HCT116 (cell line): ENCODE measurements at regions not wholly inside any gene's neighbourhood (a gene's known extent, or its start where the extent isn't known, plus 50 kb on each side); places are given as distances from the start of the nearest gene placed in this dataset.

ENCODE experiments used
- ATAC-seq: fragments of 200-7000 bp; cut with Tn5 transposase; 2 replicates; pipeline ENCODE4 v1.9.1; 2020; ENCODE audit warnings: mild to moderate bottlenecking, moderate library complexity
- BruUV-seq: library from RNA; stranded (reverse); fragments of 400-500 nt; replicated peaks from 2 replicates; lab custom pipeline; 2021; lab: Mats Ljungman, UMichigan
- CTCF ChIA-PET: fragments of 300-600 bp; sonication (Branson Sonifier 250); formaldehyde crosslinking; loops from one replicate; lab custom pipeline; 2021; ENCODE audit warnings: antibody characterized with exemption; lab: Charles Lee
- POLR2A ChIA-PET: fragments of 300-600, 350-600 bp; sonication (Branson Sonifier 250); formaldehyde crosslinking; loops from one replicate; lab custom pipeline; 2021; ENCODE audit warnings: antibody characterized with exemption; lab: Charles Lee
- RAD21 ChIA-PET, 2 experiments: fragments of 300-600 bp; sonication (Branson Sonifier 250); formaldehyde crosslinking; loops; one replicate each; lab custom pipeline; 2023; ENCODE audit warnings: low total read pairs in 2 of 2; ENCODE audit not compliant: uncharacterized antibody in 2 of 2, unreplicated experiment in 2 of 2, low non-redundant PET in 1 of 2; lab: Charles Lee
- DNase-seq: peaks from one replicate; pipeline ENCODE4 v3.0.0-alpha.2; 2010; ENCODE audit warnings: low read depth, low spot score
- H2AFZ ChIP-seq: fragments of 200-600 bp; shearing (Covaris generic), sonication (generic); 2 replicates; pipeline ENCODE4 v1.6.1; 2017; ENCODE audit warnings: low read depth, mixed run types, mixed read lengths, antibody characterized with exemption, low read length; ENCODE audit not compliant: poor library complexity, severe bottlenecking
- H3K27ac ChIP-seq: 2 replicates; pipeline ENCODE4 v1.5.1; 2012; ENCODE audit warnings: low read depth, low read length
- H3K27me3 ChIP-seq: fragments of 200-600 bp; sonication (generic); 2 replicates; pipeline ENCODE4 v1.6.1; 2016; ENCODE audit warnings: mixed run types, low read length, mixed read lengths; ENCODE audit not compliant: insufficient read depth
- H3K36me3 ChIP-seq, 2 experiments: fragments of 200-500 bp in 1 of 2; fragments of 200-600 bp in 1 of 2; sonication (Bioruptor generic) in 1 of 2; sonication (generic) in 1 of 2; 2 replicates each; pipeline versions ENCODE4 v1.5.1 to v1.6.1; 2014 to 2016; ENCODE audit warnings: low read length in 2 of 2, inconsistent platforms in 1 of 2, mixed read lengths in 1 of 2, mixed run types in 1 of 2; ENCODE audit not compliant: insufficient read depth in 2 of 2, control insufficient read depth in 1 of 2
- H3K4me1 ChIP-seq, 2 experiments: fragments of 200-600 bp in 1 of 2; sonication (generic) in 1 of 2; 2 replicates each; pipeline versions ENCODE4 v1.5.1 to v1.6.1; 2012 to 2017; ENCODE audit warnings: low read length in 2 of 2, inconsistent platforms in 1 of 2, mild to moderate bottlenecking in 1 of 2, mixed read lengths in 1 of 2, mixed run types in 1 of 2, moderate library complexity in 1 of 2; ENCODE audit not compliant: insufficient read depth in 2 of 2, control insufficient read depth in 1 of 2
- H3K4me2 ChIP-seq: fragments of 200-600 bp; sonication (generic); 2 replicates; pipeline ENCODE4 v1.6.1; 2017; ENCODE audit warnings: mixed run types, low read length, mixed read lengths
- H3K4me3 ChIP-seq, 2 experiments: fragments of 200-600 bp in 1 of 2; sonication (generic) in 1 of 2; replicated peaks in 1 of 2; 2 replicates each; pipeline ENCODE4 v1.5.1; 2011 to 2016; ENCODE audit warnings: low read length in 2 of 2, control low read depth in 1 of 2, low read depth in 1 of 2, mild to moderate bottlenecking in 1 of 2, mixed read lengths in 1 of 2, mixed run types in 1 of 2
- H3K79me2 ChIP-seq: fragments of 200-600 bp; sonication (generic); 2 replicates; pipeline ENCODE4 v1.6.1; 2017; ENCODE audit warnings: mild to moderate bottlenecking, mixed run types, low read length, moderate library complexity, mixed read lengths; ENCODE audit not compliant: insufficient read depth
- H3K9ac ChIP-seq: fragments of 200-600 bp; sonication (generic); 2 replicates; pipeline ENCODE4 v1.6.1; 2016; ENCODE audit warnings: low read length, mixed read lengths
- H3K9me2 ChIP-seq: fragments of 200-600 bp; sonication (generic), shearing (Covaris generic); 2 replicates; pipeline ENCODE4 v1.6.1; 2017; ENCODE audit warnings: mixed run types, mild to moderate bottlenecking, moderate library complexity; ENCODE audit not compliant: insufficient read depth
- H3K9me3 ChIP-seq, 2 experiments: fragments of 200-500 bp in 1 of 2; fragments of 200-600 bp in 1 of 2; sonication (Bioruptor generic) in 1 of 2; sonication (generic) in 1 of 2; 2 replicates each; pipeline ENCODE4 v1.6.1; 2014 to 2017; ENCODE audit warnings: low read length in 2 of 2, mixed read lengths in 2 of 2, inconsistent platforms in 1 of 2, low read depth in 1 of 2, mild to moderate bottlenecking in 1 of 2, mixed run types in 1 of 2, moderate library complexity in 1 of 2; ENCODE audit not compliant: control insufficient read depth in 1 of 2, insufficient read depth in 1 of 2
- H4K20me1 ChIP-seq: fragments of 200-600 bp; sonication (generic), shearing (Covaris generic); 2 replicates; pipeline ENCODE4 v1.6.1; 2017; ENCODE audit warnings: mixed run types, mild to moderate bottlenecking, moderate library complexity; ENCODE audit not compliant: insufficient read depth
- ATF3 ChIP-seq: IDR thresholded peaks from 2 replicates; pipeline ENCODE4 v1.6.1; 2012
- CBX3 ChIP-seq: IDR thresholded peaks from 2 replicates; pipeline ENCODE4 v1.6.1; 2012; ENCODE audit warnings: low read depth
- CEBPB ChIP-seq: IDR thresholded peaks from 2 replicates; pipeline ENCODE4 v1.6.1; 2012; ENCODE audit warnings: low read depth
- ELF1 ChIP-seq: IDR thresholded peaks from 2 replicates; pipeline ENCODE4 v1.6.1; 2012; ENCODE audit warnings: low read depth, borderline replicate concordance
- EZH2 ChIP-seq: fragments of 200-600 bp; sonication (generic); IDR thresholded peaks from 2 replicates; pipeline ENCODE4 v1.6.1; 2017; ENCODE audit warnings: antibody characterized with exemption, mixed run types
- EZH2phosphoT487 ChIP-seq: fragments of 200-600 bp; IDR thresholded peaks from 2 replicates; pipeline ENCODE4 v1.6.1; 2018; ENCODE audit warnings: antibody characterized with exemption, borderline replicate concordance
- MAX ChIP-seq: IDR thresholded peaks from 2 replicates; pipeline ENCODE4 v1.6.1; 2012
- POLR2A ChIP-seq: IDR thresholded peaks from 2 replicates; pipeline ENCODE4 v1.7.0; 2011; ENCODE audit warnings: borderline replicate concordance; ENCODE audit not compliant: insufficient read depth, insufficient read length; ENCODE audit errors: extremely low read depth
- RAD21 ChIP-seq: IDR thresholded peaks from 2 replicates; pipeline ENCODE4 v1.6.1; 2012; ENCODE audit warnings: low read depth, mild to moderate bottlenecking
- REST ChIP-seq: IDR thresholded peaks from 2 replicates; pipeline ENCODE4 v1.6.1; 2012; ENCODE audit warnings: low read depth
- SIN3A ChIP-seq: IDR thresholded peaks from 2 replicates; pipeline ENCODE4 v1.6.1; 2012; ENCODE audit warnings: low read depth
- SP1 ChIP-seq: IDR thresholded peaks from 2 replicates; pipeline ENCODE4 v1.6.1; 2012; ENCODE audit warnings: low read depth
- YY1 ChIP-seq: IDR thresholded peaks from 2 replicates; pipeline ENCODE4 v1.6.1; 2011; ENCODE audit warnings: low read length, low read depth, moderate library complexity, mild to moderate bottlenecking; ENCODE audit not compliant: insufficient replicate concordance; ENCODE audit errors: extremely low read depth
- ZBTB33 ChIP-seq: IDR thresholded peaks from 2 replicates; pipeline ENCODE4 v1.6.1; 2011; ENCODE audit warnings: mild to moderate bottlenecking, low read length, moderate library complexity; ENCODE audit not compliant: insufficient replicate concordance; ENCODE audit errors: extremely low read depth
- ZFX ChIP-seq: fragments of 450-650 bp; IDR thresholded peaks from 2 replicates; pipeline ENCODE4 v1.6.1; 2017
- ZNF274 ChIP-seq: fragments of 200-500 bp; sonication (Bioruptor generic); IDR thresholded peaks from 2 replicates; pipeline ENCODE4 v1.6.1; 2014; ENCODE audit warnings: mild to moderate bottlenecking, low read depth, low read length, inconsistent platforms
- intact Hi-C: fragments of 100-400 bp; cut with micrococcal nuclease; formaldehyde crosslinking; loops from 2 replicates; pipeline ENCODE4 v1.10.0; 2022

- TF ChIP-seq POLR2A, result no peak
- no peak for TF ChIP-seq ZNF274
- TF ChIP-seq ELF1, result no peak
- no peak for TF ChIP-seq ZBTB33
- TF ChIP-seq SIN3A, result no peak
- TF ChIP-seq SP1, result no peak
- TF ChIP-seq REST, result no peak
- no peak for TF ChIP-seq YY1
- no peak for TF ChIP-seq EZH2phosphoT487
- no peak for TF ChIP-seq CEBPB
- no peak for TF ChIP-seq ZFX
- no peak for TF ChIP-seq MAX
- TF ChIP-seq RAD21, result no peak
- no peak for TF ChIP-seq ATF3
- no peak for TF ChIP-seq CBX3
- TF ChIP-seq EZH2, result no peak
- intact Hi-C loops, result loop anchor here (10.0 kb wide), 1 partner anchor 56 kb away; no protein-coding TSS in a partner anchor
- Histone ChIP-seq H3K27ac (no peak overlapping the region), H3K9ac (no peak overlapping the region), H3K4me2 (no peak overlapping the region), H2AFZ (no peak overlapping the region), H3K79me2 (no peaks in the 10 kb centered on the region), H3K9me3 (peaks cover 0 to 20% of the 10 kb centered on the region in 2 experiments; a peak in 3 of 4 replicates), H3K27me3 (no peaks in the 10 kb centered on the region), H4K20me1 (no peaks in the 10 kb centered on the region), H3K9me2 (no peaks in the 10 kb centered on the region), H3K4me1 (no peaks in the 10 kb centered on the region), H3K4me3 (no peak overlapping the region), H3K36me3 (no peaks in the 10 kb centered on the region)
- ChIA-PET POLR2A (no interaction called here), CTCF (no interaction called here), RAD21 (no interaction called here)
- DNase-seq, result no peak
- BruUV-seq, result no TSS peak
- ATAC-seq, result no peak
Measured at GRCh38 chr1:104929280-104929679, 1179.6 kb downstream of the AMY1C start.
